Right renal cortex interstitium (tissue), 3 donors: ENCODE measurements at regions not wholly inside any gene's neighbourhood (a gene's known extent, or its start where the extent isn't known, plus 50 kb on each side); places are given as distances from the start of the nearest gene placed in this dataset.

Experiments
- DNase-seq, 3 donors: peaks; one replicate each; pipeline ENCODE4 v3.0.0-alpha.2; 2013; ENCODE audit warnings: low read depth in 3 of 3, low spot score in 2 of 3

DNA sequence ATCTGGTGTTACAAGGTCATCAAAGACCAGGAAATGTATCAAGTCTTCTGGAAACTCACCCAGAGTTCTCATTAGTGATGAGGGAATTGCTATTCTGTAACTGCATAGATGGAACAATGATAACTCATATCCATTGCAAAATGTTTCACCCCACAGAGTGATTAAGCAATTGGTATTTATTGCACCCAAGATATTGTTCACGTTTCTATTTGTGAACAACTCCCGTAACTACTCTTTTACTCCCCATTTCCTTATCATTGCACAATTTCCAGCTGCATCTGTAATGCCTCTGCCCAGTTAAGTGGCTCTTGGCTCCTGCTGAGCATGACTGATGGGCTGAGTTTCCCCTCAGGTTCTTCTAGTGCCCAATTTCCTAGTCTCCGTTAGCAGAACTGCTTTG lies 108.7 kb upstream of the PRICKLE1 start:
- no peak for DNase-seq

DNA sequence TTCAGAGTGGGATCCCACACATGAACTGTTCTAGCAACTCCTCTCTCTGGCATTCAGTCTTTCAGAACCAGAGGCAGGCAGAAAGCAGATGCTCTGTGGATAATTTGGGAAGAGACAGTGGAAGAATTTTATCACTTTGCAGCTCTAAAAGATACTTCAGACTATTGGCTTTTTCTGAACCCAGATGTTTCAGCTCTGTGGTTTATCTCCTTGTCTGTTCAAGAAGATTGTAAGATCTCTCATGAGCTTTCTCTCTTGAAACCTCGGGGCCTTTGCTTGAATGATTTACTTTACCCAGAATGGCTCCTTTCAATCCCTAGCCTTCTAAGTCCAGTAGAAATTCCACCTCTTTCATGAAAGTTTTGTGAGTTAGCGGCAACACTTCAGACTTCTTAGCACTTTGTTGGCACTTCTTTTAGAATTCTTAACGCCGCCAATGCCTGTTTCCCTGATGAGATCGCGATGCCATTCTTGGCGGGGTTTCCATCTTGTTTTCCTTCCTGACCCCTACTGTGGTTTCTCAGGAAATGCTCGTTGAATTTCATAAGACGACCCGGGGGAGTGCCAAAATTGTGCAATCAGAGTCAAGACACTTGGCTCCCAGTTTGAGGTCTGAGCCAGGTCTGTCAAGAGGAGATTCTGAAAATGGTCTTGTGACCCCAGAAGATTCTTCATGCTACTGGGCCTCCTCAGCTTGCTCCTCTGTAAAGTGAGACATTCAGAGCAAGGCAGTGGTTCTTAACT lies 107.0 kb upstream of the PRICKLE1 start:
- no peak for DNase-seq

DNA sequence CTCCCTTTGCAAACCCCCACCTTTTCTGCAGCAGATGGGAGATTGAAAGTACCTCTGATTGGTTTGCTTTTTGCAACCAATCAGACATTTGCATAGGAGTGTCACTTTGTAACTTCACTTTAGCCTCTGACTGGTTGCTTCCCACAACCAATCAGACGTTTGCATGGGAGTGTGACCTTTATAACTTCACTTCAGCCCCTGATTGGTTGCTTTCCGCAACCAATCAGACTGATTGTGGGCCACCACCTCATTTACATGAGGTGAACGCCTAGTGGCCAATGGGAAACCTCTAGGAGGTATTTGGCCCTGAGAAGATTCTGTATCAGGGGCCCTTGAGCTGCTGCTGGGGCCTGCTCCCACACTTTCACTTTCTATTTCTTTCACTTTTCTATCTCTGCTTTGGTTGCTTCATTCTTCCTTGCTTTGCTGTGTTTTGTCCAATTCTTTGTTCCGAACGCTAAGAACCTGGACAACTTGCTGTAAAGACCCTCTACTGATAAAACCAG lies 106.0 kb upstream of the PRICKLE1 start:
- DNase-seq = no peak

DNA sequence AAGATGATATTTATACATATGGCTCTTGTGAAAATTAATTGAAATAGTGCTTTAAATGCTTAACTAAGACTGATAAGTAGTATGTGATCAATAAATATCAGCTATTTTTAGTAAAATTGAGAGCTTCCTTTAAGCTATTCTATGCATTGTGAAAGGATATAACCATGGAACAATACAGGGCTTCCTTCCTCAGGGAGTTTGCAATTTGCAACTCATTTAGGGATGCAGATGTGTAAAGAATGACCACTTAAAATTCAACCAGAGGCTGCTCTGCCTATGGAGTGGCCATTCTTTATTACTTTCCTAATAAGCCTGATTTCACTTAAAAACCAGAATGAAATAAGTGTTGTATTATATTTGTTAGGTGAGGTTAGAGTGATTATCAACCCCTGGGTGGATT lies 103.2 kb upstream of the PRICKLE1 start:
- no peak for DNase-seq

DNA sequence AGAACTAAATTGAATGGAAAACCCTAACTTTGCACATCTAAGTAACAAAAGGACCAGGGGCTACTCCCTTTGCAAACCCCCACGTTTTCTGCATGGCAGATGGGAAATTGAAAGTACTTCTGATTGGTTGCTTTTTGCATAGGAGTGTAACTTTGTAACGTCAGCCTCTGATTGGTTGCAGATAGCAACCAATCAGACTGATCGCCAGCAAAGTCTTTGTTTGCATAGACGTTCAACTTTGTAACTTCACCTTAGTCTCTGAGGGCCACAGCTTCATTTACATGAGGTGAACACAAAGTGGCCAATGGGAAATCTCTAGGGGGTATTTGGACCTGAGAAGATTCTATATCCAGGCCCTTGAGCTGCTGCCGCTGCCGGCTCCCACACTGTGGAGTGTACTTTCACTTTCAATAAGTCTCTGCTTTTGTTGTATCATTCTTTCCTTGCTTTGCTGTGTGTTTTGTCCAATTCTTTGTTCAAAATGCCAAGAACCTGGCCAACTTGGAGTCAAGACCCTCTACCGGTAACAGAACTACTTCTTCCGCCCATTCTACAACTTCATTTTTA lies 102.5 kb upstream of the PRICKLE1 start:
- DNase-seq = no peak

DNA sequence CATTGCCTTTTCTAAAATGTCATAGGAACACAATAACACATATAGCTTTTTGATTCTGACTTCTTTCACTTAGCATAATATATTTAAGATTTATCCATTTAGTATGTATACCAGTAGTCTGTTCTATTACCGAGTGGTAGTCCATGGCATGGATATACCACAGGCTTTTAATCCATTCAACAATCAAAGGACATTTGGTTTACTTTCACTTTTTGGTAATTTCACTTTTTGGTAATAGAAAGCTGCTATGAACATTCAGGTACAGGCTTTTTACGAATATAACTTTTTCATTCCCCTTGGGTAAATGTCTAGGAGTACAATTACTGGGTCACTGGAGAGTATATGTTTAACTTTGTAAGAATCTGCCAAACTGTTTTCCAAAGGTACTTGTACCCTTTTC lies 100.7 kb upstream of the PRICKLE1 start:
- DNase-seq = no peak

DNA sequence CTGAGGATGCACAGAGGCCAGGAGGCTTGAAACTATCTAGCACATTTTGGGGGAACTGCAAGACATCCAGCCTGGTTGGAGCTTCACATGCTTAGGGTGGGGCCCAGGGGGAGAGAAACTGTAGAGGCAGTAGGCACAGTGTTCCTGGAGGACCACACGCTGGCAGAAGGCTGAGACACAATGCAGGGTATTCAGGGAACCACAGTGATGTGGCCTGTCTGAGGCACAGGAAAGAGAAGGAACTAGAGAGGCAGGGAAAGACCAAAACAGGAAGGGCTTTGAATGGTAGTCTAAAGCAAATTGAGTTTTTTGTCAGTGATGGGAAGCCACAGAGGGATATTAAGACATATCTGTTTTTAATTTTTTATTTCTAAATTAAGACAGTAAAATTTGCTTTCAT lies 100.2 kb upstream of the PRICKLE1 start:
- DNase-seq = no peak

DNA sequence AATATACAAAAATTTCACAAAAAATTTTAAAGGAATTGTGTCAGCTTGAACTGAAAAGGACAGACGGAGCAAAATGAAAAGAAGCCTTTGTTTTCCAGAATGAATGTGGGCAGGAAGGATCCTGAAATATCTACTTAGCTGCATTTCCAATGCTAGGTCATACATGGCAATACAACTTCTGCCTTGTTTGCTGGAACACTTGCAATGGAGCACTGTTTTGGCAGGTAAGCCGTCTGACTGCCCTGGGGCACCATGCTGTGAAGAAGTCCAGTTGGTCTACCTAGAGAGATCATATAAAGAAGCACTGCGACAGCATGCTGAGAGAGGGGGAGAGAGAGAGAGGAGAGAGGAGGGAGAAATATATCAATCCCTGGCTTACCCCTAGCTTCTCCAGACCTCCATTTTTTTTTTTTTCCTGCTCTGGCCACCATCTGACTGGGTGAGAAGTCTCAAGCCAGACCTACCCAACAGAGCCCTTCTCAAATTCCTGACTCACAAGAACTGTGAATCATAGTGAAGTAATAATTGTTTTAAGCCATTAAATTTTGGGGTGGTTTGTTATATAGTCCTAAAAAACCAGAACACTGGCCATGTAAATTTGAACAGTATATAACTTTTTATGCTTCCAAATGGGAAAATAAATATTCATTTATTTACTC lies 97.1 kb upstream of the PRICKLE1 start:
- no peak for DNase-seq

DNA sequence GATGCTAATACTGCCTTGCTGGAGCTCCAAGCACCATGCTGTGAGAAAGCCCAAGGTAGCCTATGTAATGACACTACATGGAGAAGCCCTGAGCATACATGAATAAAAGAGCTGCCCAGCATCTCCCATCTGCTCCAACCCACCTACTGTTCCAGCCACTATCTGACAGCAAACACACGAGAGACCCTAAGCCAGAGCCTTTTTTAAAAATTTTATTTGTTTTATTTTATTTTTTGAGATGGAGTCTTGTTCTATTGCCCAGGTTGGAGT lies 95.2 kb upstream of the PRICKLE1 start:
- DNase-seq = no peak

DNA sequence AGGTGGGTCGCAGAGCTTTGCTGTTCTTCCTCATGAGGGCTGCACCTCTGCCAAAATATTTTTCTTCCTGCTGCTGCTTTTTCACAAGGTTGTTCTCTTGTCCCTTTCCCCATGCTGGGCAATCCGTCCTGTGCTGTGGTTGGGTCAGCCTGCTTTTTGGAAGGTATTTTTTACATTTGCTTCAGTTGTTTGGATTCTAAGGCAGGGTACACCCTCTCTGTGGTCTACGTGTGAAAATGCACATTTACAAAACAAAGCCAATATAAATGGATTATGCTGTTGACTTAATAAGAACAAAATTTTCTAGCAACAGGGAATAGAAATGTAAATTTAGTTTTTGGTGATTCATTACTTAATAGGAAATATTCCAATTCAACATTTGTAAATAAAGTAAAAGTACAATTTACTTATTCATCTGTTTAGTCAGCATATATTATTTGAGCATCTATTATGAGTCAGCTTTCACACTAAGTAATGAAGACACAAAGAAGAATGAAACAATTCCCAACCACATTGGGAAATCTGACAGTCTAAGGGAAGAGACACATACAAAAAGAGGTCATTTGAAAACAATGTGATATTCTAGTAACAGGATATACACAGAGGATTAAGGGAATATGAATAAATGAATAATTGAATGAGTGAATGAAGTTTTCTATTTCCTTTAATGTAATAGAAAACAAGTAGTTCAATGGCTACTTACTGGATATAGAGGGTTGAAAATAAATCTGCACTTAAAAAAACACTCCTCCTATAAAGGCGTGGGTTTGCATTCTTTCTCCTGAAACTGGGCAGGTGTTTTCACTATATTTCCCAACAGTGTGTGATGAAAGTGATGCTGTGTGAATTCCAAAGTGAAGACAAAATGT lies 94.6 kb upstream of the PRICKLE1 start:
- no peak for DNase-seq

DNA sequence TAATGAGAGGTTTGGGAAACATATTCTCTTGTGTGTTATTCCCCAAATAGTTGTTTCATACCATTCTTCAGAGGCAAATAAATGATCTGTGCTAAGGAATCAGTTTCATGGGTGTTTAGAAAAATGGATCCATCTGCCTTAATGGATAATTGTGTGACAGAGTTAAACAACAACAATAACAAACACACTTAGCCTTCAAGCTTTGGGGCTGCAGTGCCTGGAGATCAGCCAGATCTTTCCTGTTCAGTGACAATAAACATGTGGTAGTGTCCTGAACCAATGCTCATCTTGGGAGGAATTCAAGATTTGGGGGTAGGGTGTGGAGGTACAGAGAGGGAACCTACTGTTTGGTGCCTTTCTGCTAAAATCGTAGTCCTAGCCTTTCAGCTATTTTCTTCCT lies 93.7 kb upstream of the PRICKLE1 start:
- no peak for DNase-seq

DNA sequence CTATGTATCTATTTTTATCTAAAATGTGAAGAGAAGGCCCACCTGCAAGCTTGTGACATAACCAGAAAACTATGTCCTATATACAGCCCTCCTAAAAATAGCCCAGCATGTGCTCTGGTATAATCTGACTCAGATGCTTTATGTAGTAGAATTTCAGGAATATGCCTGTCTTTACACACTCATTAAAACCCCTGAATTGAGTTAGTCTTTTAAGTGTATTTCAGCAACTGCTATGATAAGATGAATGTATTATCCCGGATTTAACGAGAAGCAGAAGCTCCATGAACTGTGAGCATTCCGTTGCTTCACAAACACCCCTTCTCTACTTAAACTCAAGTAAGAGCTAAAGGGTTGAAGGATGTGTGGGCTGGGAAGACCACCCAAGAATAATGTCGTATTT lies 89.9 kb upstream of the PRICKLE1 start:
- no peak for DNase-seq

DNA sequence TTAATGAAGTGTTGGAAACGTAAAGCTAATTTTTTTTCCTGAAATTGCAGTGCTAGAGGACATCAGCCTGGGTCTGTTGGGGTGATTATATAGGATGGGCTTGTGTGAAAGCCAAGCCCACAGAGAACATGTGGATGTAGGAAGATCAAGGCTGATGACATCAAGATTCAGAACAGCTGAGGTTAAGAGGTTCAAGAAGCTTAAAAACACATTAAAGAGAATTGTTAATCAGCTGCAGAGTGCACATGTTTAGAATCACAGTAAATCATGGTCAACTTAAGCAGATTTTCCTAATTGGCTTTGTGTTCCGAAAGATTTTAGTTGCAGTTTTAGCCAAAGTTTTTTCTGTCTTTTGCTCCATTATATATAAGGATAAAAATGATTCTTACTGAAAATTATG lies 87.9 kb upstream of the PRICKLE1 start:
- no peak for DNase-seq

DNA sequence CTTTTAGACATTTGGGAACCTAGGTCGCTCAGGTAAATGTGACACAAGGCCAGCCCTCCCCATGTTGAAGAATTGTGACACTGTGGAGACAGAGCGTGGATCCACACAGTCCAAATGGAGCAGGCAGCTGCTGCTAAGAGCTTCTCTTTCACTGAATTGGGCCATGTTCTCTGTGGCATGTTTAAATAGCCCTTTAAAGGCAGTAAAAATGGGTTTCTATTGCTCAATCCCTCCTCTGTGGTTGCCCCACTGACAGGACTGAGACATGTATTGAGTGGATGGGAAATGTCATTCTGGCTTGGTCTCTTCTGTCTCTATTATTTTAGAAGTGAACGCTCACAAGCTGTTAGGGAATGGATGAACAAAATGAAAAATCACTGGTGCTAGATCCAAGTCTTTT lies 84.0 kb upstream of the PRICKLE1 start:
- DNase-seq = no peak

DNA sequence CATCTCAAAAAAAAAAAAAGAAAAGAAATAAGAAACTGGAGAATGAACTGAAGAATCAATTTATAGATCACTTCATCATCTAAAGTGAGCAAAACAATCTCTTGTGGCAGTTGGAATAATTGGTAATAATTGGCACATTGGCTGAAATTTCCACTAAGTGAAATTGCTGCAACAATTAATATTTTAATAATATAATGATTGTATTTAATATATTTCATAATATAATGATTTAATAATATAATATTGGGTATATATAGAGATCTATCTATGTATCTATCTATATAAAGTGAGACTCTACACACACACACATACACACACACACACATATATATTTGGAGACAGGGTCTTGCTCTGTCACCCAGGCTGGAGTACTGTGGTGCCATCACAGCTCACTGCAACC lies 81.2 kb upstream of the PRICKLE1 start:
- DNase-seq = no peak

DNA sequence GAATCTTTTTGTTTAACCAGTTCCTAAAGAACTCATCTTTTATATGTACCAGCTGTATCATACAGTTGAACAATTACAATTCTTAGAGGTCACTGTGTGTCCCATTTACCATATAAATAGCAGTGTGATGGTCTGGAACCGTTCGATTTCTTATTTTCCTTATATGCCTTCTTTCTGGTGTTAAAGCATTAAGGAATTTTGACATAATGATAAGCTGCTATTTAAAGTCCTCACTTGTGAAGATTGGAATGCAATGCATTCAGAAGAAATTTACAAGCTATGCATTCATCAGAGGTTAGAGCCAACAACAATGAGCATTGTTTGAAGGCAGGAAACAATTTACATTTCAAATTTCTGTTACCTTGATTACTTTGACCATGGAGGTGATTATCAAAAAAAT lies 80.0 kb upstream of the PRICKLE1 start:
- no peak for DNase-seq

DNA sequence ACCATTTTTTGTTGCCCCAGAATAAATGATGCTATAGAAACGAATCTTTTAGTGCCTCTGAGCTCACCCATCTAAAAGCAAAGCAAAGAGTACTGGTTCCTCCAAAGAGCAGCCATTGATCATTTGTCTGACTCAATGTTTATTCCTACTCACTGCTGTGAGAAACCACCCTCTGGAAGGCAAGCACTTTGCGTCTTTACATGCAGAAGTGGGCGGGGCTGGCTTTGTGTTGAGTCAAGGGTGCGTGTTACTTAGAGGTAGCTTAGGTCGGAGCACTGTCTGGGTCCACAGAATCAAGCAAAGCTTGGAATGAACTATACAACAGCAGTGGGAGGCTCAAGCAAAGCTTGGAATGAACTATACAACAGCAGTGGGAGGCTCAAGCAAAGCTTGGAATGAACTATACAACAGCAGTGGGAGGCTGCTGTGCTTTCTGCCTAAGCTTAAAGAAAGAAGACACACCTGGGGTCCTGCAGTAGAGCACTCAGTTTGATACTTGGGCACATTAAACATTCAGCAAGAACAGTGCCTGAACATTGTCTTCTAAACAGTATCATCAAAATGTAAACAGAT lies 77.2 kb upstream of the PRICKLE1 start:
- no peak for DNase-seq

DNA sequence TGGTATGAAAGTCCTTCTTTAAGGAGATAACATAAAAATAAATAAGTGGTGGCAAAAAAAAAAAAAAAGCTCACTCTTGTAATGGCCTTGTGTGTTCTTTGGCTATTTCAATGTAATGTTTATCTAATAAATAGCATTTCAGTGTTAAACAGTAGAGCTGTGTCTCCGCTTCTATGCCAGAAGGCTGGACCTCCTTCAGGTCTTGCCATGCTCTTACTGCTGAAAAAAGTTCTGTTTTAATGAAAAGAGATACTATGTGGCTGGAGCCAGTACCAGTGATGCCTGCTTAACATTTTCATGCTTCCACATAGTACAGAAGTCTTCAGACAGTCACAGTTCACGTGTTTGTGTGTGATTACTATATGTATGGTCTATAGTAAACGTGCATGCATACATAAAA lies 74.1 kb upstream of the PRICKLE1 start:
- DNase-seq = no peak

DNA sequence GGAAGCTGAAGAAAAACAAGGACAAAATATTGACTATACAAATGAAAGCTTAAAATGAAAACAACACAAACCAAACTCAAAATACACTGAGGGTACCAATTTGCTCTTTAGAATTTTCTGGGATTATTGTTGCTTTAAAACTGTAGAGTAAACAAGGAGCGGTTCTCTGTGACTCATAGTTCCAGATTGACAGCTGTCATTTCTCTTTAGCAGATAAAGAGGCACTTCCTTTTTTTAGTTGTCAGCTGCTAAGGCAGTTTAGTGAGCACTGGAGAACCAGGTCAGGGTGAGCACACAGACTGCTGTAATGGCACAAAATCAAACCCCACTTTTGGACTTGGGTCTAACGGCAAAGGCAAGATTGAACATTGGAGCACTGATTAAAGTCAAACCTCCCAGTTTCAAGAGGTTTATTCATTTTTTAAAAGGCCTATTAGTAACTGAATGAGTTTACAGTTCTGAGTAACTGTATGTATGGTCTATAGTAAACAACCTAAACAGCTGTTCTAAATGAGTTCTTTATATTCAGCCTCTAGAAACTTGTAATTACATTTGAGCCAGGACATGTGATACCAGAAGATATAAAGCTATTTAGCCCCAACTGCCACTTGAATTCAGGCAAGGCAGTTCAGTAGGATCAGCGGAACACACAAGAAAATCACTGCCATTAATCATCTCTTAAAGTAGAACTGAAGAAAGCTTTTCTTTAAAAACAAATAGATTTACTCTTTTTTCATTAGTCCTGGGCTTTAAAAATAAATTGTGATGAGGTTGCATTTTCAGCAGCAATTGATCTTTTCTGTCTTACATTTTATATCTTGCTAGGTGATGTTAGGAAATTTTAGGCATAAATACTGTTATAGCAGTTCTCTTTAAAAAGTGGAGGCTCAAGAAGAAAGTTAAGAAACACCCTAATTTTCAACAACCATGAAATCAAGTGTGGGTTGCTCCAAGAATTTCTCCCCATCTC lies 71.7 kb upstream of the PRICKLE1 start:
- DNase-seq = no peak

DNA sequence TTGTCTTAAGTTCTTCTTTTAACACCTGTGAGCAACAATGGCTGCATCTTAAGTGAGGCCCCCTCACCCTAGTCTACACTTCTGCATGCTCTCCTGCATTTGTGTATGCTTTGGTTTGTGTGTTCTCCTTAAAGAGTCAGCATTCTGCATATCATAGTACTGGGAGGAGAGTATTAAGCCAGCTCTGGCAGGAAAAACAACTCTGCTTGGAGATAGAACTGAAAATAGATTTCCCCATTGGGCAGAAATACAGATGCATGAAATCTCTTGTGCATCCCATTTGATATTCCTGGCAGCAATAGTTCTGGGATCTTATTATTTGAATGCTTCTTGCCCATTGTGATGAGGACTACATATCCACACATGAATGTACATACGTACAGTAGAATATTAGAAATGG lies 70.6 kb upstream of the PRICKLE1 start:
- no peak for DNase-seq
